ENCODE measurements at regions not wholly inside any gene's neighbourhood (a gene's known extent, or its start where the extent isn't known, plus 50 kb on each side); places are given as distances from the start of the nearest gene placed in this dataset.

- TF ChIP-seq CTCF (IDR thresholded peaks at IDR 0.05) (no peak), POLR2A (IDR thresholded peaks at IDR 0.05) (no peak)
Observed at GRCh38 chr7:153158149-153158548, 398.6 kb downstream of the ACTR3B start.
